CD14-positive monocyte (primary cell): ENCODE measurements at regions not wholly inside any gene's neighbourhood (a gene's known extent, or its start where the extent isn't known, plus 50 kb on each side); places are given as distances from the start of the nearest gene placed in this dataset.

Experiments
- DNase-seq, 3 donors: peaks; one replicate each; pipeline ENCODE4 v3.0.0-alpha.2; 2011 to 2022
- H2AFZ ChIP-seq: 2 replicates; pipeline ENCODE4 v1.6.0; 2012; ENCODE audit warnings: mild to moderate bottlenecking, low read depth, low read length, inconsistent platforms; ENCODE audit not compliant: insufficient read depth, poor library complexity, severe bottlenecking
- H3K27ac ChIP-seq, 2 donors: 1 replicate in 1 of 2; 2 replicates in 1 of 2; pipeline ENCODE4 v1.5.1; 2012 to 2013; ENCODE audit warnings: low read length in 2 of 2, control low read depth in 1 of 2, inconsistent platforms in 1 of 2, low read depth in 1 of 2, mild to moderate bottlenecking in 1 of 2
- H3K27me3 ChIP-seq, 2 donors: one replicate each; pipeline versions ENCODE4 v1.6.0 to v1.6.1; 2011 to 2013; ENCODE audit warnings: low read length in 2 of 2; ENCODE audit not compliant: control insufficient read depth in 2 of 2, insufficient read depth in 2 of 2
- H3K36me3 ChIP-seq, 2 donors: replicated peaks in 1 of 2; 1 replicate in 1 of 2; 2 replicates in 1 of 2; pipeline versions ENCODE4 v1.5.1 to v1.6.1; 2012 to 2013; ENCODE audit warnings: low read length in 2 of 2, control low read depth in 1 of 2, inconsistent platforms in 1 of 2, mild to moderate bottlenecking in 1 of 2; ENCODE audit not compliant: insufficient read depth in 2 of 2, control insufficient read depth in 1 of 2
- H3K4me1 ChIP-seq, 2 donors: 1 replicate in 1 of 2; 2 replicates in 1 of 2; pipeline versions ENCODE4 v1.5.1 to v1.6.1; 2012 to 2013; ENCODE audit warnings: low read length in 2 of 2, control low read depth in 1 of 2, inconsistent platforms in 1 of 2, mild to moderate bottlenecking in 1 of 2, moderate library complexity in 1 of 2; ENCODE audit not compliant: insufficient read depth in 2 of 2, control insufficient read depth in 1 of 2
- H3K4me2 ChIP-seq: replicated peaks from 2 replicates; pipeline ENCODE3; 2012; ENCODE audit warnings: low read length, moderate library complexity, mild to moderate bottlenecking; ENCODE audit not compliant: poor library complexity, severe bottlenecking; ENCODE audit errors: extremely low read depth
- H3K4me3 ChIP-seq, 3 experiments: fragments of 200-600 bp in 1 of 3; sonication (generic) in 1 of 3; replicated peaks in 1 of 3; 1 replicate in 2 of 3; 2 replicates in 1 of 3; pipeline ENCODE4 v1.5.1; 2011 to 2013; ENCODE audit warnings: low read length in 3 of 3, mild to moderate bottlenecking in 3 of 3, control low read depth in 2 of 3, low read depth in 2 of 3, inconsistent platforms in 1 of 3, moderate library complexity in 1 of 3
- H3K79me2 ChIP-seq: 2 replicates; pipeline ENCODE4 v1.6.0; 2012; ENCODE audit warnings: mild to moderate bottlenecking, control low read depth, inconsistent platforms, low read length, moderate library complexity; ENCODE audit not compliant: insufficient read depth
- H3K9ac ChIP-seq: 2 replicates; pipeline ENCODE4 v1.6.0; 2017; ENCODE audit warnings: low read length, mild to moderate bottlenecking; ENCODE audit not compliant: insufficient read depth, poor library complexity, severe bottlenecking
- H3K9me3 ChIP-seq, 2 donors: replicated peaks in 1 of 2; 1 replicate in 1 of 2; 2 replicates in 1 of 2; pipeline versions ENCODE4 v1.5.1 to v1.6.1; 2012 to 2013; ENCODE audit warnings: low read length in 2 of 2, control low read depth in 1 of 2; ENCODE audit not compliant: control insufficient read depth in 1 of 2, insufficient read depth in 1 of 2
- H4K20me1 ChIP-seq: 2 replicates; pipeline ENCODE4 v1.6.0; 2012; ENCODE audit warnings: mild to moderate bottlenecking, low read length, control low read depth, moderate library complexity; ENCODE audit not compliant: insufficient read depth
- H3K27ac Mint-ChIP-seq, 7 donors: one replicate each; pipeline ENCODE4 v1.8.0; 2020; ENCODE audit warnings: mild to moderate bottlenecking in 7 of 7, mixed read lengths in 7 of 7, moderate library complexity in 6 of 7, inconsistent platforms in 2 of 7
- H3K27me3 Mint-ChIP-seq, 3 donors: one replicate each; pipeline ENCODE4 v1.8.0; 2021 to 2022; ENCODE audit warnings: low read depth in 3 of 3, mild to moderate bottlenecking in 3 of 3, mixed read lengths in 3 of 3, moderate library complexity in 3 of 3, inconsistent platforms in 1 of 3
- H3K36me3 Mint-ChIP-seq, 2 donors: one replicate each; pipeline ENCODE4 v1.8.0; 2020; ENCODE audit warnings: mixed read lengths in 2 of 2, inconsistent platforms in 1 of 2, mild to moderate bottlenecking in 1 of 2
- H3K4me1 Mint-ChIP-seq: one replicate; pipeline ENCODE4 v1.8.0; 2020; ENCODE audit warnings: mild to moderate bottlenecking, mixed read lengths
- H3K4me3 Mint-ChIP-seq, 2 donors: one replicate each; pipeline ENCODE4 v1.8.0; 2020; ENCODE audit warnings: mild to moderate bottlenecking in 2 of 2, mixed read lengths in 2 of 2, moderate library complexity in 1 of 2
- H3K9me3 Mint-ChIP-seq, 7 donors: one replicate each; pipeline ENCODE4 v1.8.0; 2020 to 2022; ENCODE audit warnings: mixed read lengths in 7 of 7, mild to moderate bottlenecking in 6 of 7, moderate library complexity in 6 of 7, inconsistent platforms in 2 of 7
- CTCF ChIP-seq: fragments of 200-600 bp; IDR thresholded peaks from one replicate; pipeline ENCODE4 v1.8.0; 2022; ENCODE audit warnings: antibody characterized with exemption, mild to moderate bottlenecking
- WGBS: methylation state at CpG from one replicate; pipeline ENCODE4 v1.1.5; 2013; ENCODE audit warnings: missing lambda C conversion rate; ENCODE audit not compliant: insufficient coverage; 5-methylcytosine and 5-hydroxymethylcytosine counted together
- intact Hi-C, 2 donors: fragments of 100-400 bp; cut with micrococcal nuclease; formaldehyde crosslinking; loops; one replicate each; pipeline versions ENCODE4 v1.15.0 to v1.15.1; 2023

DNA sequence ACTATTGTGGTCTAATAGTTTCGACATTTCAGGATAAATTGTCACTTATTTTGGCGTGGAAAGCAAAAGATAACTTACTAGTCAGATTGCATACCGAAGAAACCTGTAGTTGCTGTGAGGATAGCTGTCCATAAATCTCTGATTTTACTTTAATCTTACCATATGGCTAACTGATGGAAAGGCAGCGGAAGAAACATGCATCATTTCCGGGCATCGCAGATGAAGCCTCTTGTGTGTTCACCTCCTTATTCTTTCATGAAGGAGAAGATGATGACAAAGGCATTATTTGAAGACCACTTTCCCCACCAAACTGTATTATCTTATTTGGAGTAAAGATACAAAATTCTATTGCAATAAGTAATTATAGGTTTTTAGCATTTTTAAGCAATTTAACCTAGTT, 763.6 kb upstream of the SLITRK6 start:
- no peak overlapping the region for H3K27ac ChIP-seq
- WGBS: 87% methylated on average over 2 of the region's 6 CpGs
- Mint-ChIP-seq H3K4me1 (no peaks in the 10 kb centered on the region), H3K27ac (no peak overlapping the region), H3K4me3 (no peak overlapping the region), H3K9me3 (peaks cover 0 to 14% (median 4%) of the 10 kb centered on the region in 7 donors), H3K36me3 (no peaks in the 10 kb centered on the region), H3K27me3 (no peaks in the 10 kb centered on the region)
- no peaks in the 10 kb centered on the region for H3K36me3 ChIP-seq
- no peak overlapping the region for H3K4me3 ChIP-seq
- H3K9ac ChIP-seq: no peak overlapping the region
- H4K20me1 ChIP-seq: no peaks in the 10 kb centered on the region
- no peak overlapping the region for H2AFZ ChIP-seq
- intact Hi-C loops: no loop called here
- H3K9me3 ChIP-seq: peaks cover 5 to 7% of the 10 kb centered on the region in 2 donors
- H3K79me2 ChIP-seq: no peaks in the 10 kb centered on the region
- H3K4me1 ChIP-seq: no peaks in the 10 kb centered on the region
- H3K27me3 ChIP-seq: no peaks in the 10 kb centered on the region
- no peak for DNase-seq
- no peak overlapping the region for H3K4me2 ChIP-seq
- no peak for TF ChIP-seq CTCF

DNA sequence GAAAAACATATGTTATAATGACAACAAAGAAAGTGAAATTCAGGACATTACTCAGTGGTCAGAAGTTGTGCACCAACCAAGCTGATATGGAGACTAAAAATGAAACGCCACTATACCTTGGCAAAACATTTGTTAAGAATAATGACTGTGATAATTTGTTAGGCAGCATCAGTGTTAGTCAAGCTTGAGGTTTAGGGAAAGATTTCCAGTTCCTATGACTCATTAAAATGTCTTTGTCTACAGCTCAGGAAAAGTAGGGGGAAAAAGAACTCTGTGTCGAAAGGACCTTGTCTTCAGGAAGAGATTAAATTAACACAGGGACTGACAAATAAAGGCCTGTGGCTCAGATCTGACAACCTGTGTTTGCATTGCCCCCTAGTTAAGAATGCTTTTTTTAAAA, 764.1 kb upstream of the SLITRK6 start:
- H3K4me3 Mint-ChIP-seq: no peak overlapping the region
- H3K36me3 Mint-ChIP-seq: no peaks in the 10 kb centered on the region
- no peak overlapping the region for H2AFZ ChIP-seq
- H3K27me3 ChIP-seq: no peaks in the 10 kb centered on the region
- no peak for TF ChIP-seq CTCF
- no peak overlapping the region for H3K9ac ChIP-seq
- no peak overlapping the region for H3K4me3 ChIP-seq
- peaks cover 5 to 7% of the 10 kb centered on the region in 2 donors for H3K9me3 ChIP-seq
- peaks cover 0 to 14% (median 4%) of the 10 kb centered on the region in 7 donors for H3K9me3 Mint-ChIP-seq
- WGBS: 100% methylated on average over 1 of the region's 2 CpGs
- H3K79me2 ChIP-seq: no peaks in the 10 kb centered on the region
- H4K20me1 ChIP-seq: no peaks in the 10 kb centered on the region
- no peak overlapping the region for H3K27ac ChIP-seq
- no peaks in the 10 kb centered on the region for H3K27me3 Mint-ChIP-seq
- no peak overlapping the region for H3K4me2 ChIP-seq
- H3K36me3 ChIP-seq: no peaks in the 10 kb centered on the region
- H3K4me1 ChIP-seq: no peaks in the 10 kb centered on the region
- intact Hi-C loops: no loop called here
- DNase-seq: no peak
- no peak overlapping the region for H3K27ac Mint-ChIP-seq
- no peaks in the 10 kb centered on the region for H3K4me1 Mint-ChIP-seq
